Hepatocyte (in vitro differentiated cells): ENCODE measurements at regions not wholly inside any gene's neighbourhood (a gene's known extent, or its start where the extent isn't known, plus 50 kb on each side); places are given as distances from the start of the nearest gene placed in this dataset.

ENCODE experiments used
- CTCF ChIP-seq: fragments of 200-600 bp; sonication (generic); IDR thresholded peaks from 2 replicates; pipeline ENCODE4 v1.5.1; 2016; ENCODE audit warnings: antibody characterized with exemption, mild to moderate bottlenecking; ENCODE audit not compliant: poor library complexity
- EZH2 ChIP-seq: fragments of 200-600 bp; sonication (generic); IDR thresholded peaks from 2 replicates; pipeline ENCODE4 v1.6.1; 2016; ENCODE audit warnings: antibody characterized with exemption, mild to moderate bottlenecking, borderline replicate concordance

- TF ChIP-seq CTCF, result no peak
- TF ChIP-seq EZH2, result no peak
Observed at GRCh38 chr1:48115835-48116234, 106.7 kb upstream of the SLC5A9 start.
